VCaP (cell line): ENCODE measurements at regions not wholly inside any gene's neighbourhood (a gene's known extent, or its start where the extent isn't known, plus 50 kb on each side); places are given as distances from the start of the nearest gene placed in this dataset.
"Not testable (repeated sequence)": the region's sequence is repeated elsewhere in the genome, so short reads cannot be mapped to it uniquely, and the experiment has no call there.

Experiments
- H3K27ac ChIP-seq: fragments of 450-650 bp; 2 replicates; pipeline ENCODE4 v1.5.1; 2017
- CTCF ChIP-seq: fragments of 450-650 bp; conservative IDR thresholded peaks from 2 replicates; pipeline ENCODE4 v1.5.1; 2017; ENCODE audit warnings: mild to moderate bottlenecking, moderate library complexity

GRCh38 chr15:56802161-56802560 lies 68.9 kb upstream of the ZNF280D start:
- TF ChIP-seq CTCF = no peak
- no peak overlapping the region for H3K27ac ChIP-seq

- no peak overlapping the region for H3K27ac ChIP-seq
- no peak for TF ChIP-seq CTCF
Measured at GRCh38 chr15:56798639-56799038, 65.3 kb upstream of the ZNF280D start.

GRCh38 chr15:56797720-56798275 lies 64.5 kb upstream of the ZNF280D start:
- no peak for TF ChIP-seq CTCF

GRCh38 chr15:56795502-56795901 lies 62.2 kb upstream of the ZNF280D start:
- no peak for TF ChIP-seq CTCF
- no peak overlapping the region for H3K27ac ChIP-seq

More at GRCh38 chr15:56797720-56798275, 64.5 kb upstream of the ZNF280D start:
- no peak overlapping the region for H3K27ac ChIP-seq

- no peak for TF ChIP-seq CTCF
- H3K27ac ChIP-seq = no peak overlapping the region
Measured at GRCh38 chr15:56794553-56795329, 61.4 kb upstream of the ZNF280D start.

- TF ChIP-seq CTCF = no peak
- no peak overlapping the region for H3K27ac ChIP-seq
Measured at GRCh38 chr15:56794165-56794552, 60.9 kb upstream of the ZNF280D start.

GRCh38 chr15:56792211-56792610 lies 58.9 kb upstream of the ZNF280D start:
- H3K27ac ChIP-seq = no peak overlapping the region
- no peak for TF ChIP-seq CTCF

- not testable (repeated sequence) for H3K27ac ChIP-seq
Measured at GRCh38 chr15:56791521-56791920, 58.2 kb upstream of the ZNF280D start.
